ENCODE measurements at regions not wholly inside any gene's neighbourhood (a gene's known extent, or its start where the extent isn't known, plus 50 kb on each side); places are given as distances from the start of the nearest gene placed in this dataset.

DNA sequence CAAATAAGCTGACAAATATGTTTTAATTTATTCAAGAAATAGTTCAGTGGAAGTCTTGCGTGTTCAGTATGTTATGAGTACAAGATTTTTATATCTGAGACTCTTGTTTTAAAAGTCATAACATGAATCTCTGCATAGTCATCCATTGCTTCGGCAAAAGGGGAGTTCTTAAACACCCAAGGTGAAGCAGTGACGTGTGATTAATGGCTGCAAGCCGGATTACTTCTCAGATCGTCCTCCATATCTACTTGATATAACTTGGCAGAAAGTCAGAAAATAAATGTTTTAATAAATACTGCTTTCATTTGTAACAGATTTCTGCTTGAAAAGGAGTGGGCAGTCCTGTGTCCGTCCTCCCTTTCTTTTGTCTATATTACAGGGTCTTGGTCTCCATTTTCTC is 64.6 kb upstream of the IL15 start:
- no peak for TF ChIP-seq POLR2A (IDR thresholded peaks at IDR 0.05; ENCODE audit: low read depth, low read length)
- FAIRE-seq (no peak), DNase-seq (ENCODE audit: insufficient read length, low spot score) (no peak)

DNA sequence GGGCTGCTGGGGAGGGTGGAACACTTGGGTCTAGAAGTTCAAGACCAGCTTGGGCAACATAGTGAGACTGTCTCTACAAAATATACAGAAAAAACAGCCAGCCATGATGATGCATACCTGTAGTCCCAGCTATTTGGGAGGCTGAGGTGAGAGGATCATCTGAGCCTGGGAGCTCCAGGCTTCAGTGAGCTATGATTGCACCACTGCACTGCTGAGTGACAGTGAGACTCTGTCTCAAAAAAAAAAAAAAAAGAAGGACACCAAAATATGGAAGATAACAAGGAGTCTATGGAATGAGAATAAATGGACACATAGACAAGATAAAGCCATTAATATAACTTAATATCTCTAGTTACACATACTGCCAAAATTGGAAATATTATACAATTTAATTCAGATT is 62.7 kb upstream of the IL15 start:
- TF ChIP-seq POLR2A (IDR thresholded peaks at IDR 0.05; ENCODE audit: low read depth, low read length): no peak
- FAIRE-seq (no peak), DNase-seq (ENCODE audit: insufficient read length, low spot score) (no peak)

DNA sequence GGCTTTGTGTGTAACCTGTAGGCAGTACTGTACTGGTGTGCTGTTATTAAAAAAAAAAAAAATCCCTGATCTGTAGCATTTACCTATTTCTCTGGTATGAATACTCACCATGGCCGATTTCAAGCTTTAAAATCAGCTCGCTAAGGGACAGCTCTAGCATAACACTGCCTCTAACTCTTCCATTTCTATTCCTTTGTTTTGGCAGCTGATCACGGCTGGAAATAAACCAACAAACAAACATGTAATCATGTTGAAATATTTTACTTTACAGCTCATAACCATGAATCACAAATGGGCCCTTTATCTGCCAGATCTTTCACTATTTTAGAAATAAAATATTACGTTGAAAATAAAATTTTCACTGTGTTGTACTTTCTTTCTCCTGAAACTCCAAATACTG is 60.5 kb upstream of the IL15 start:
- no peak for TF ChIP-seq POLR2A (IDR thresholded peaks at IDR 0.05; ENCODE audit: low read depth, low read length)
- DNase-seq (ENCODE audit: insufficient read length, low spot score): no peak
- FAIRE-seq: no peak

DNA sequence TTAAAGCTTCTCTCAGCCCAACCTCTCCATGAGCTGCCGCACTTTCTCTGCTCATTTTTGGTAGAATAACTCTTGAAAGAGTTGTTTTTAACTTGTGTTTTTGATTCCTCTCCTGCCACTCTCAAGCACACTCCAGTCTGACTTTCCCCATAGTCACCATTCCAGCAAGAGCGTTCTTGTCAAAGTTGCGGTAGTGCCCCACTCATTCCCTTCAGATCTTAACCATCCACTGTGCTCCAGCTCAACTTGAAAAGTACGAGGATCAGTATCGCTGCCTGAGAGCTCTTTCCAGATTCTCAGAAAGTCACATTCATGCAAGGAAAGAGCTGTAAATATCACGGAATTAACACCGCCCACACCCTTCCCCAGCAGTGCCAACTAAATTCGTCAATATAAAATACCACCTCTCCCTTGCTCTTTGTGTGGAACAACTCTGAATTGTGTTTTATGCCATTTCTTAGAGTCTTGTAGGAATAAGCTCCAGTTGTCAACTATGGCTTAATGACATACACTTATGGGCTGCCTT is 59.7 kb upstream of the IL15 start:
- FAIRE-seq (no peak), DNase-seq (ENCODE audit: insufficient read length, low spot score) (no peak)
- TF ChIP-seq POLR2A (IDR thresholded peaks at IDR 0.05; ENCODE audit: low read depth, low read length): no peak

DNA sequence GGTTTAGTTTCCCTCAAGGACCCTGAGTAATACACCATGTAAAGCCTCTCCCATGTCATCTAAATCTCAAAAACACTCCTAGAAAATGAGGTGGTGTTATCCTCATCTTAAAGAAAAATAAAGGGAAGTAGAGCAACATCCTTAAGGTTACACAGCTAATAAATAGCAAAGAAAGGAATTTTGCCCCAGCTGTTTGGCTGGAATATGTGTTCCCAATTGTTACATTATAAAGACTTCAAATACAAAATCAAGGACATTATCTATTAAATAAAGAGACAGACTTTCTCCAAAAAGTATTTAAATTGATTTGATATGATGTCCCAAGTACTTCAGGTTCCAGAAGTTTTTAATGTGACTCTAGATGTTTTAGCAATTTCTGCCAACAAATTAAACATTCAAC is 57.9 kb upstream of the IL15 start:
- no peak for FAIRE-seq
- no peak for DNase-seq (ENCODE audit: insufficient read length, low spot score)
- TF ChIP-seq POLR2A (IDR thresholded peaks at IDR 0.05; ENCODE audit: low read depth, low read length): no peak

DNA sequence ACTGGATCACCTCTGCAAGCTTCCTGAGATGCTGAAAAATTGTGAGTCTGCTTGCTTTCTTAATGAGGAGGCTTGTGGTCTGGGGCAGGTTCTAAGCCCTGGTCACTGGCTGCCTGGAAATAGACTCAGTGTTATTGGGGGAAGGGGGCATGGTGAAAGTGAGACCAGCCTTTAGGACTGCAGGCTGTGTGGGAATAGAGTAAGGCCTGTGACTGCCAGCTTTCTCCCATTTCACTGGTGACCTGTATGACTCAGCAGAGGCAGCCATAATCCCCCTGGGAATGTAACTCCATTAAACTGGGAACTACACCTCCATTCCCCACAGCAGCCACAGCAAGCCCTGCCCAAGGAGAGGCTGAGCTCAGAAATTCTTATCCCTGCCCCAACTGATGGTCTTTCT is 55.9 kb upstream of the IL15 start:
- no peak for TF ChIP-seq POLR2A (IDR thresholded peaks at IDR 0.05; ENCODE audit: low read depth, low read length)
- no peak for FAIRE-seq
- no peak for DNase-seq (ENCODE audit: insufficient read length, low spot score)
